Glomerular visceral epithelial cell (primary cell): ENCODE measurements at regions not wholly inside any gene's neighbourhood (a gene's known extent, or its start where the extent isn't known, plus 50 kb on each side); places are given as distances from the start of the nearest gene placed in this dataset.
A peak's percentile ranks its signal among the peaks of the same experiment; 100 is the strongest.
"Not testable (repeated sequence)": the region's sequence is repeated elsewhere in the genome, so short reads cannot be mapped to it uniquely, and the experiment has no call there.

Experiments
- DNase-seq: peaks from one replicate; pipeline ENCODE4 v3.0.0-alpha.2; 2016; ENCODE audit errors: extremely low spot score

DNA sequence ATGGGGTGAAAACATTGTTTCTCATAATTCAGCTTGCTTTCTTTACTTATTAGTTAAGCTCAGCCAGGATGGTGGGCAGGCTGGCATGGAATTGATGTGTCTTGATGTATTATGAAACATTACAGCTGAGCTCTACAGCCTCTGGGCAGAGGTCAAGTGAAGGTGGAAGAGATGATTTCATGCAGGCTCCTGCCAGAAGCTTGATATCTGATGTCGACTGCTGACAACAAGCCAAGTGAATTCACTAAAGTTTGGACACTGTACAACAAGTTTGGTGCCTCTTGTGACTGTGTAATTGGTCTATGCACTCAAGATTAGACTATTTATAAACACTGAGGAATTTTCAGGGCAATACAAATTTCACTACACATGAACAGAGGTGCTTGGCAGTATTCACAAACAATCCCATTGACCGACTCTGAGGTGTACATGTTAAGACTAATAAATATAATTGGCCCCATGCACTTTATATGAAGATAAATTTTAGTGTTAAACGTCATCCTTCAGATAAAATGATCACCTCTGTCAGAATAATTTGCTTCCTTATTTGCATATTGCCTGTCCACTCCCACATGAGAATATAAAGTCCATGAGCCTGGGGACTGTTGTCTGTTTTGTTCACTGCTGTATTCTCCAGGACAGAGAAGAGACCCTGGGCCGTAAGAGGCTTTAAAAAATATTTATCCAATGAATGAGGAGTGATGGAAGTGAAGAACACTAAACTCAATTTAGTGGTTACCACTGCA lies 612.2 kb downstream of the IQCM start:
- DNase-seq: no peak

DNA sequence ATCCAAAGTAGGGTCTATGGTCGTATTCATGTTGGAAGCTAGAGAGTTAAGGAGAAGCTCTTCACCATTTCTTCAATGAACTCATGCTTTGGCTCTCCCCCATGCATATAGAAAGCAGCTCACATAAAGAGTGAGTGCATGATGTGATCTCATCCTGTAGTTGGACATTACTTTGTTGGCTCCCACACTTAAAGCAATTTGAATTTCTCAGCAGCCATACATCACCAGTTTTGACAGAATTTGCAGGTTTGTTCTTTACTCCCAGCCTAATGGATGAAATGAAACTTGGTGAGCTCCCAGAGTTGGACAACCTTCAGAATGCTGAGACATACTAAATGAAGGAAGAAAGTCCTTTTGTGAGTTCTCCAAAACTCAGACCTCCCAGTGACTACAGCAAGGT lies 613.5 kb downstream of the IQCM start:
- no peak for DNase-seq

DNA sequence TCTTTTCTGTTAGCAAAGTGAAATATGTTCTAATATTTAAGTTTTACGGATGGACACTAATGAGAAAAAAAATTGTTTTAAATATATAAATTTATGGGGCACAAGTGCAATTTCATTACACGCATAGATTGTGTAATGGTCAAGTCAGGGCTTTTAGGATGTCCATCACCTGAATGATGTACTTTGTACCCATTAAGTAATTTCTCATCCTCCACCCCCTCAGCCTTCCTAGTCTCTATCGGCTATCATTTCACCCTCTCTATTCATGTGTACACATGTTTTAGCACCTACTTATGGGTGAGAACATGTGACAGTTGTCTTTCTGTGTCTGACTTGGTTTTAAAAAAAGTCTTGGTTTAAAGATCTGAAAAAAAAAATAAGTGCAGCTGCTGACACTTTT lies 616.0 kb downstream of the IQCM start:
- no peak for DNase-seq

DNA sequence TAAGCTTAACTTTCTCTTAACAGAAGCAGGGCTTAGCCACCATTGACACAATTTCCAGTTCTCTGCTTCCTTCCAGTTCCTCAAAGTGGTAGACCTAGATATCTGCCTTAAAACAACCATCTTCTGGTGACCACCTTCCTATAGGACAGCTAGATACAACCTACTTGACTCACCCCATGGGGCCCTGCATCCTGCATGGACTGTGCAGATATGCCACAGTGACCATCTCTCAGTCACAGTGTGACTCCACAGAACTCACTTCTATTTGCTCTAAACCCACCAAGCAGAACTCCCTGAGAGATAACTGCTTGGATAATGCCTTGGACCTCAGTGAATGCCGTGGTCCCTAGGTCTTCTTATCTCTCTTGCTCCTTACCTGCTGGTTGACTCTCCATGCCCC lies 621.6 kb downstream of the IQCM start:
- no peak for DNase-seq

DNA sequence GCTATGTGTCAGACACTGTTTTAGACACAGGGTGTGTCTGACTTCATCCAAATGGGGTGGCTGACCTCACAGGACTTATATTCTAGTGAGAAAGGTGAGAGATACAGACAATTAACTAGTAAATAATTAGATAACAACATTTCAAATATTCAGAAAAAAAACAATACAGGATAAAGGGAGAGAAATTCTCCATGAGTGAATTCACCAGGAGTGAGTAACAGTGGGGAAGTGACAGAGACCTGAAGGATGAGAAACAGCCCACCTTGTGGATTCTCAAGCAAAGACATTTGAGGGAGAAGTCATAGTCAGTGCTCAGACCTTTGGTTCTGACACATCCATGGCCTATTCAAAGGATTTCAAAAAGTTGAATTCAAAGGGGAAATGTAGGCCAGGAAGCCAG lies 627.9 kb downstream of the IQCM start:
- no peak for DNase-seq

DNA sequence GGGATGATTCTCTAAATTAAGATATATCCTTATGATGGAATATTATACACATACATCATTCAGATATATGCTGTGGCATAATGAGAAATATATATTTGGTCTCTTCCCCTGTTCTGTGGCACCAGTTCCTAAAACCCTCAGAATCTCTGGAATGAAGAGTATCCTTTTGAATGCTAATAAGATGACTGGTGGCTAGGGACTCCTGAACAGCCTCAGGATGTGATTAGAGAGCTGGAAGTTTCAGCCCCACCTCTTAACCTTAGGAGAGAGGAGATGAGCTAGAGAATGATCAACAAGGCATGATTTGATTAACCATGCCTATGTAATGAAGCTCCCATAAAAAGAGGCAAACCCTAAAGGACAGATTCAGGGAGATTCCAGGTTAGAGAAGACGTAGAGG lies 632.0 kb downstream of the IQCM start:
- no peak for DNase-seq

DNA sequence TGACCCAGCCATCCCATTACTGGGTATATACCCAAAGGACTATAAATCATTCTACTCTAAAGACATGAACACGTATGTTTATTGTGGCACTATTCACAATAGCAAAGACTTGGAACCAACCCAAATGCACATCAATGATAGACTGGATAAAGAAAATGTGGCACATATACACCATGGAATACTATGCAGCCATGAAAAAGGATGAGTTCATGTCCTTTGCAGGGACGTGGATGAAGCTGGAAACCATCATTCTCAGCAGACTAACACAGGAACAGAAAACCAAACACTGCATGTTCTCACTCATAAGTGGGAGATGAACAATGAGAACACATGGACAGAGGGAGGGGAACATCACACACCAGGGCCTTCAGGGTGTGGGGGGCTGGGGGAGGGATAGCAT lies 634.2 kb downstream of the IQCM start:
- not testable (repeated sequence) for DNase-seq

DNA sequence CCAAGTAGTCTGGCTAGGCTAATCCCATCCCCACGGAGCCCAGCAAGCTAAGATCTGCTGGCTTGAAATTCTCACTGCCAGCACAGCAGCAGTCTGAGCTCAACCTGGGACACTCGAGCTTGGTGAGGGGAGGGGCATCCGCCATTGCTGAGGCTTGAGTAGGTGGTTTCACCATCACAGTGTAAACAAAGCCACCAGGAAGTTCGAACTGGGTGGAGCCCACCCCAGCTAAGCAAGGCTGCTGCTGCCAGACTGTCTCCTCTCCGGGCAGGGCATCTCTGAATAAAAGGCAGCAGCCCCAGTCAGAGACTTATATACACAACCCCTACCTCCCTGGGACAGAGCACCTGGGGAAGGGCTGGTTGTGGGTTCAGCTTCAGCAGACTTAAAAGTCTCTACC lies 639.6 kb downstream of the IQCM start:
- DNase-seq: no peak

DNA sequence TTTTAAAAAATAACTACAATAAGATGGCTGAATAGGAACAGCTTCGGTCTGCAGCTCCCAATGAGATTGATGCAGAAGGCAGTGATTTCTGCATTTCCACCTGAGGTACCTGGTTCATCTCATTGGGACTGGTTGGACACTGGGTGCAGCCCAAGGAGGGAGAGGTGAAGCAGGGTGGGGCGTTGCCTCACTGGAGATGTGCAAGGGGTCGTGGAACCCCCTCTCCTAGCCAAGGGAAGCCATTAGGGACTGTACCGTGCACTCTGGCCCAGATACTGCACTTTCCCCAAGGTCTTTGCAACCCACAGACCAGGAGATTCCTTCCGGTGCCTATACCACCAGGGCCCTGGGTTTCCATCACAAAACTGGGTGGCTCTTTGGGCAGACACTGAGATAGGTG lies 640.1 kb downstream of the IQCM start:
- no peak for DNase-seq

DNA sequence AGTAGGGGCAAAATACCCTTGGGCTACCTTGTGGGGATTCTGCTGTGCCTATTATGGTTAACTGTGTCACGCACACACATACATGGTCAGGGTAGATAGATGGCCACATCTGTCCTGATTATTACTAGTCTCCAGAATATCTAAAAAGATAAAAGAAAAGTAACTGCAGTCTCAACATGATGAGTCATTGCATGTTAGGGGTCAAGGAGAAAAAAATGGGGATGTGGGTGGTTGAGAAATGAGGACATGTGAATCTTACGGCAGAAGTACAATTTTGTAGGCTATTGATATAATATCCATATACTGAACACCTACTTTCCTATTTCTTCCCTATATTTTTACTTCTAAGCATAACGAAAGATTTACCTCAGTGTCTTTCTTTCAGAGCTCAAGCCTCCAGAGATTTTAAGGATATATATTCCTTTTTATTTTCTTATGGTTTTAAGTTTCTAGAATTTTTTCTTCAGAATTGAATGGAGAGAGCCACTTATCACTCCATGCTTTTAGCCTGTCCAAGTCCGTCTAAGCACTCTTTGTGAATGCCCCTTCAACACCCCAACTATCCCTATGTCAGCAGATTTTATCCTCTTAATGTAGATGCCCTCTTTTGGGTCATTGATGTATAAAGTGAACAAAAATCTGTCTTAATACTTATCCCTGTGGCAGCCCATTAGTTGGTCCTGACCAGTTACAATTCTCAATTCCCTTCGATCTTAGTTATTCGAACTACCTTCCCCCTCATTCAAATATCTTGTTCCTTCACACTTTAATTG lies 642.2 kb downstream of the IQCM start:
- no peak for DNase-seq

DNA sequence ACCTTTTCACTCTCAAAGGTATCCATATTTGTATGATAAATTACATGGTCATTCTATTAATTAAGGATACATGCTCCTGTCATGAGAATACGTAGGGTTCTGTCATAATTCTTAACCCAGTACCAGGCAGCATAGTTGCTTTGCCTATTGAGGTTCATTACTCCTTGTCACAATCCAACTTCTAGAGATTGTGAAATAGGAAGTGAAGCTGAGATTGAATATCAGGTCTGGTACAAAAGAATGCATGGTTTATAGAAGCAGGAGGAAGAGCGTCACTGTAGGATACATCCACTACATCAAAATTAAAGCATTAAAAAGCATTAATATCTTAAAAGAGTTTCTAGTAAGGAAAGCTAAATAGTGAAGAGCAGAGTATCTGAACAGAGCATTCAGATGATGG lies 647.0 kb downstream of the IQCM start:
- DNase-seq: no peak

DNA sequence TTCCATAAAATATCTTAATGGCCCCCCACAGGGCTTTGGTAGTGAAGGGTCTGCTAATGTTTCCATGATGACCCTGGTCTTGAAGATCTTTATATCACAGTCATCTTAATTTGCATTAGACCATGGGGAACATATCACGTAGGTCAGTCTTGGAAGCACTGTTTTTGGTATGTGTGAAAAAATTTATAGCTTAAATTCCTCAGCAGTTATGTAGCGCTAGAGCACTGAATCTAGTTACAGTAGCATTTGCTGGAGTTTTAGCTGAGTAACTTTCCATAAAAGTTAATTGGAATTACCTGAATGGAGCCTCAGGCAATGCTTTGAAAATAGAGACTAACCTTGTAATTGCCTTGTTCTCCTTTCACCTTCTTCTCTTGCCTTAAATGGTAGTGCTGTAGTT lies 648.8 kb downstream of the IQCM start:
- no peak for DNase-seq

DNA sequence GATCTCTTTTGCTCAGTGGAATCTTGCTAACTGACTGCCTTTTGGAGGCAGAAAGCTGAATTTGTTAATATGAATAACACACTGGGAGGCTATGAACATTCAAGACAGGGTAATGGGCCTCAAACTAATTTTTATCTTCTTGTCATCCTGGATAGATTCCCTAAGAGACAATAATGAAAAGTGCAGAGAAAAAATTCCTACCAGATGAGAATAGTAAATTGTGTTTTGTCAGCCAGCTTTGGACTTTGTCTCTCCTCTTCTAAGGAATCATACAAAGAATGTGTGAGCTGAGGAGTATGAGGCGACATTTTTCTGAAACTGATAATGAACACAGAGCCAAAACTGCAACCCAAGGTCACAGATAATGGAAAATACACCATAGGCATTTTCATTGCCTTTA lies 649.3 kb downstream of the IQCM start:
- DNase-seq: no peak

DNA sequence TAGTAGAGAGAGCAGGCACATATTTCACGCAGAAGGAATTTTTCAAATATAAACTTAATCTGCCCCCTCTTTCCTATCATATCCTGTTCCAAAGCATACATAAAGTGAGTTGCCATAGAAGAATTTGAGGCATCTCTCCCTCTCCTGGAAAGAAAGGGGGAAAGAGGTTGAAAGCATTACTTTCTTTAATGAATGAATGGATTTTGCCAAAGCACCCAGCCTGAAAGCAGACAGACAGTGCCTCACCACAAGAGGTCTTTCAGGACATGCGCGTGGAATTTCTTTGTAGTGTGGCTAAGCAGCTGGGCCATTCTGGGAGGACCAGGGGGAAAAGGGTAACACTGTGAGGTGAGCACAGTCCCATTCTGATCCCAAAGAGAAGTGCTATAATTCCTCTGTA lies 651.4 kb downstream of the IQCM start:
- DNase-seq: peak; percentile 82

DNA sequence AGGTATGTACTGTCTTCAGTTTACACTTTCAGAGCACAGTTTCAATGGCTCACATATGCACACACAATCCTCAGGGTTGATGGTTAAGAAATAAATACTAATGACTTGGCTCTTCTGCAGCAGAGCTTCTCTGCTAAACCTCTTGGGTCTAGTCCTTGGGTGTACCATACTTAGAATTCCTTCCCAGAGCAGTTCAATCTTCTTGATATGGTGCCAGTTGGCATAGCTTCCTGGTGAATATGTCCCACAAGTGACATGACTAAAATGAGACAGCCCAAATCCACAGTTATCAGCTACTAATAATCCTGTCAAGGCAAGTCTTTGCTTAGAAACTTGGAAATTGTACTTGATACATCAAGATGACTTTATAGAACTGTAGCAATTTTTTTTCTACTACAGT lies 654.4 kb downstream of the IQCM start:
- peak; percentile 40 for DNase-seq

DNA sequence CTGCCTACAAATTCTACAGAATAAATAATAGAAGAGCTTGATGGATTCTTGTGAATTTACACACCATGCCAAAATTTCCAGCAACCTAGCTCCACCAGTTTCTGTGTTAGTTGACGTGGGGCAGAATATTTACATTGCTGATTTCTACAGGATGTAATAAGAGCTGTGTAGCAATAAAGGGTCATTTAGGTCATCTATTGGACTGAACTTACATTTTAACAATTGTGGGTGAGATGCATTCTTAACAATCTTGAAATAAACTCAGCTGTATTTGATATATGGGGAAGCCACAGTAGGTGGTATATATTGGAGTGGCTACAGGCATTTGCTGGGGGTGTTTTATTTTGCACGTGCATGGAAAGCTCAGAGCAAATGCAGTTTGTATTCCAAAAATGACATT lies 655.3 kb downstream of the IQCM start:
- DNase-seq: no peak

DNA sequence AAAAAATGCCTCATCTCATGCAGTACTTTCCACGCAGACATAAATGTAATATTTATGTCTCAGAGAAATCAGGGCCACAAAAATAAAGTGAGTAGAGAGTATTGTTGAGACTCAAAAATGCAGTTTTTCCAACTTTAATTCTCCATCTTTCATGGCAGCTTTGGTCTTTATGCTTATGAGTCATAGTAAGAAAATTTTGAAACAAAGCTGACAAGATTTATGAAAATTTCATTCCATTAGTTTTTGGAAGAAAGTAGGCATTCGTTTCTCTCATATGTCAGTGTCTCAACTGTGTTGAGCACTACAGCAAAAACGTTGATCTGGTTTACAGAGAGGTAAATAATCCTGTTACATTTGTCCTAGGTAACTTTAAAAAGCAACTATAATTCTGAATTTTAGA lies 656.8 kb downstream of the IQCM start:
- DNase-seq: no peak

DNA sequence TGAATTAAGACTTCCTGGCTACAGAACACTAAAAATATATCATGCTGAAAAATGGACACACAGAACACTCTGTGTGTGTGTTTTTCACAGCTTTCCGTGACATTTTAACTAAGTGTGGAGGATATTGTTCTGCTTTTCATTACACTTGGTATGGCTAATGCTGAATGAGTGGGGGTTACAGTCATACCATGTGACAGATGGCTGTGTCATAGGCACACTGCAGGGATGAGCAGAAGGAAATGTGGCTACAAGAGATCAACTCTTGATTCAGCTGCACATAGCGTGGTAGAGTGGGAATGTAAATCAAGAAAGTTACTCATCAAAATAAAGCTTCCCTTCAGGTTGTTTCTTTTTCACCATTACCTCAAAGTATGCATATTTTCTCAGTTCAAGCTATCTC lies 669.8 kb downstream of the IQCM start:
- peak; percentile 12 for DNase-seq

DNA sequence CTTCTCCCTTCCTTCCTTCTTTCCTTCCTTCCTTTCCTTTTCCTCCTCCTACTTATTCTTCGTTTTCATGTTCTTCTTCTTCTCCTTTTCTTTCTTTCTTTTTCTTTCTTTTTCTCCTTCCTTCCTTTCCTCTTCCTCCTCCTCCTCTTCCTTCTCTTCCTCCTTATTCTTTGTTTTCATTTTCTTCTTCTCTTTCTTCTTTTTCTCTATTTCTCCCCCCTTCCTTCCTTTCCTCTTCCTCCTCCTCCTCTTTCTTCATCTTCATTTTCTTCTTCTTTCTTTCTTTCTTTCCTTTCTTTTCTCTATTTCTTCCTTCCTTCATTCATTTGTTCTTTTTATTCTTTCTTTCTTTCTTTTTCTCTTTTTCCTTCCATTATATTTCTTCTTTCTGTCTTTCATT lies 671.6 kb downstream of the IQCM start:
- DNase-seq: no peak

DNA sequence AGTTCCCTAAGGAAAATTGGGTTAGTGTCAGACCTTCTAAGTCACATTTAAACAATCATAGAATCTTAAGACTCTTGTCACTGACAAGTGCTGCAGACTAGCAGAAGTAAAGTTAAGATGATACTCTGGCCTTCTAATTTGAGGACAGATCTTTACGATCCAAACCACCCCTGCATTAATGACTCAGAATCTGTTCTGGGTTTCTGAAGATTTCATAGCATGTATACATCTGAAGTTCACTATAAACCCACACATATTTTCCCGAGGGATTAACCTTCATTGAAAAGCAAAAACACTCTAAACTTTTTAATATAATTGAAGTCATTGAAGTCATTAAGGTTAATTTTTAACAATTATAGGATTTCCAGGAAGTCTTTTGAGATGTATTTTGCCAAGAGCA lies 674.3 kb downstream of the IQCM start:
- no peak for DNase-seq

DNA sequence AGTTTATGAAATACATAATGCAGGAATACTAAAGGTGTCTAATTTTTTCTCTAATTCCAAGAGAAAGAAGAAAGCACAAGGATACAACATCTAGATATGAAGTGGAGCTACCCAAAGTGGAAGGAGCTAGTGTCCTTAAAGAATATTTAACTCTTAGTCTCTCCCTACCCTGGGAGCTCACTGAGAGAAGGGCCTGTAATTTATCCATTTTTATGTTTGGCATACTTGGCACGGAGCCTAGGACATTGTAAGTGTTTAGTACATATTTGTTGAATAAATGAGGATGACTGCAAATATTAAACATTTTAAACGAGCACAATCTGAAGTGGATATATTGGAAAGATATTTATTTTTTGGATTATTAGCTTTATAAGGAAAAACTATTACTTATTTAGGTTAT lies 674.8 kb downstream of the IQCM start:
- DNase-seq: no peak

DNA sequence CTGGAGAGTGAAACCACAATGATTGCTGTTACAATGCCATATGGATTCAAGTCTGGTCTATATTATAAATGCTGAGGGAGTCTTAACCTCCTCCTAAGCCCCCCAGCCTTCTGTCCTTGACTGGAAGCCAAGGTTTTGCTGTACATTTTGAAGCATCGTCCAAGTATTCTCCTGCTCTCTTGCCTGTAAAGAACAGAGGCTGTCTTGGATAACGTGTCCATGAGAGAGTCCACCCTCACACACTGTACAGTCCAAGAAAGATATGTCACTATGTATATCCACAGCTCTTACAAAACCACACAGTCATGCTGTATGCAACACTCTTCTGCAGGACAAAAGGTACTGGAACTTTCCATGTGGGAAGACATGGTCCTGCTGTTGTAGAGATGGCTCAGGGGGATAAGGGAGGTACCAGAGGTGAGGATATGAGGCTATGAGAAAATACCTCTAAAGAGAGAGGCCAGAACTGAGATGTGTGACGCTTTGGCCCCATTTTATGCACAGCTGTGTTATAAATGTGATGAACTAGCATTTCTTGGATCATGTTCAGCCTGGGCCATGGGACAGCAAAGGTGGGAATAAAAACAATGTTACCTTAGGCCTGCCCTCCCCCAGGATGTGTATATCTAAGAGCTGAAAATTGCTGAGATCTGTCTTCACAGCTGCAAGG lies 678.6 kb downstream of the IQCM start:
- DNase-seq: no peak

DNA sequence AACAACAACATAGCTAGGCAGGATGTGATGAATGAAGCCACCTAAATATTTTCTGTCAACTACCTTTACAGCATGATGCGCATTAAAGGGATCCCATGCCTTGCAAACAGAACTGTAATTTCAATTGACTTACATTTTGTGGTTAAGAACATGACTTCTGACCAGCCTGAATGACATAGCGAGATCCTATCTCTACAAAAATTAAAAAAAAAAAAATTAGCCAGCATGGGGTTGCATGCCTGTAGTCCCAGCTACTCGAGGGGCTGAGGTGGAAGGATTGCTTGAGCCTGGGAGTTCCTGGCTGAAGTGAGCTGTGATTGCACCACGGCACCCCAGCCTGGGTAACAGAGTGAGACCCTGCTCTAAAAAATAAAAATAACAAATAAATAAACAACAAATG lies 680.6 kb downstream of the IQCM start:
- no peak for DNase-seq
